WTC11 (cell line): ENCODE measurements at regions not wholly inside any gene's neighbourhood (a gene's known extent, or its start where the extent isn't known, plus 50 kb on each side); places are given as distances from the start of the nearest gene placed in this dataset.

Experiments used
- ATAC-seq: fragments of 200-7000 bp; cut with Tn5 transposase; 2 replicates; pipeline ENCODE4 v1.10.0; 2021; ENCODE audit warnings: mild to moderate bottlenecking, moderate library complexity
- CTCF ChIA-PET: fragments of 300-600 bp; sonication (Branson Sonifier 250); formaldehyde crosslinking; loops from one replicate; lab custom pipeline; 2021; ENCODE audit warnings: antibody characterized with exemption; lab: Charles Lee
- POLR2A ChIA-PET: fragments of 350-600 bp; sonication (Branson Sonifier 250); formaldehyde crosslinking; loops from one replicate; lab custom pipeline; 2021; ENCODE audit warnings: antibody characterized with exemption; lab: Charles Lee
- DNase-seq: peaks from one replicate; pipeline ENCODE4 v3.0.0; 2021; ENCODE audit warnings: low spot score
- H3K27ac Mint-ChIP-seq: 2 replicates; pipeline ENCODE4 v1.8.0; 2021; ENCODE audit warnings: mixed read lengths
- H3K27me3 Mint-ChIP-seq: 2 replicates; pipeline ENCODE4 v1.8.0; 2021; ENCODE audit warnings: low read depth, mild to moderate bottlenecking, moderate library complexity, mixed read lengths
- H3K36me3 Mint-ChIP-seq: 2 replicates; pipeline ENCODE4 v1.8.0; 2021; ENCODE audit warnings: mixed read lengths
- H3K4me1 Mint-ChIP-seq: 2 replicates; pipeline ENCODE4 v1.8.0; 2022; ENCODE audit warnings: mixed read lengths
- H3K4me3 Mint-ChIP-seq: 2 replicates; pipeline ENCODE4 v1.8.0; 2021; ENCODE audit warnings: mild to moderate bottlenecking, moderate library complexity, mixed read lengths
- H3K9me3 Mint-ChIP-seq: 2 replicates; pipeline ENCODE4 v1.8.0; 2021; ENCODE audit warnings: mixed read lengths
- CDX4 ChIP-seq: fragments of 250-450 bp; sonication (Bioruptor Pico); IDR thresholded peaks from 2 replicates; pipeline ENCODE4 v1.9.0; 2021; ENCODE audit warnings: moderate library complexity, mild to moderate bottlenecking, inconsistent platforms, borderline replicate concordance
- E2F4 ChIP-seq: sonication (generic); formaldehyde crosslinking; IDR thresholded peaks from 2 replicates; pipeline ENCODE4 v1.8.1; 2022; ENCODE audit warnings: low read depth, mild to moderate bottlenecking, moderate library complexity, missing genetic modification reagents, borderline replicate concordance
- IRF1 ChIP-seq: sonication (generic); formaldehyde crosslinking; IDR thresholded peaks from 2 replicates; pipeline ENCODE4 v1.8.0; 2023; ENCODE audit warnings: missing genetic modification reagents
- JAZF1 ChIP-seq: fragments of 250-450 bp; sonication (Bioruptor Pico); IDR thresholded peaks from 2 replicates; pipeline ENCODE4 v1.9.0; 2021; ENCODE audit warnings: moderate library complexity, mild to moderate bottlenecking, inconsistent platforms
- JUN ChIP-seq: sonication (generic); formaldehyde crosslinking; IDR thresholded peaks from 2 replicates; pipeline ENCODE4 v1.8.0; 2023; ENCODE audit warnings: mild to moderate bottlenecking, missing genetic modification reagents
- ZNF396 ChIP-seq: fragments of 250-450 bp; sonication (Bioruptor Pico); IDR thresholded peaks from 2 replicates; pipeline ENCODE4 v1.8.0; 2021; ENCODE audit warnings: mild to moderate bottlenecking, moderate library complexity, borderline replicate concordance
- ZNF671 ChIP-seq: fragments of 250-450 bp; sonication (Bioruptor Pico); IDR thresholded peaks from 2 replicates; pipeline ENCODE4 v1.8.0; 2021; ENCODE audit warnings: mild to moderate bottlenecking
- TF ChIP-seq, protein P1 (sequence below): fragments of 250-450 bp; sonication (Bioruptor Pico); IDR thresholded peaks from 2 replicates; pipeline ENCODE4 v1.9.0; 2021; ENCODE audit warnings: mild to moderate bottlenecking, borderline replicate concordance
- TF ChIP-seq, protein P2 (sequence below): sonication (generic); formaldehyde crosslinking; IDR thresholded peaks from 2 replicates; pipeline ENCODE4 v1.8.1; 2022; ENCODE audit warnings: mild to moderate bottlenecking, moderate library complexity, missing genetic modification reagents
- TF ChIP-seq, protein P3 (sequence below): fragments of 250-450 bp; sonication (Bioruptor Pico); IDR thresholded peaks from 2 replicates; pipeline ENCODE4 v2.1.2; 2022; ENCODE audit warnings: mild to moderate bottlenecking, moderate library complexity
- TF ChIP-seq, protein P4 (sequence below): sonication (generic); formaldehyde crosslinking; IDR thresholded peaks from 2 replicates; pipeline ENCODE4 v1.8.1; 2023; ENCODE audit warnings: mild to moderate bottlenecking, moderate library complexity, missing genetic modification reagents

DNA sequence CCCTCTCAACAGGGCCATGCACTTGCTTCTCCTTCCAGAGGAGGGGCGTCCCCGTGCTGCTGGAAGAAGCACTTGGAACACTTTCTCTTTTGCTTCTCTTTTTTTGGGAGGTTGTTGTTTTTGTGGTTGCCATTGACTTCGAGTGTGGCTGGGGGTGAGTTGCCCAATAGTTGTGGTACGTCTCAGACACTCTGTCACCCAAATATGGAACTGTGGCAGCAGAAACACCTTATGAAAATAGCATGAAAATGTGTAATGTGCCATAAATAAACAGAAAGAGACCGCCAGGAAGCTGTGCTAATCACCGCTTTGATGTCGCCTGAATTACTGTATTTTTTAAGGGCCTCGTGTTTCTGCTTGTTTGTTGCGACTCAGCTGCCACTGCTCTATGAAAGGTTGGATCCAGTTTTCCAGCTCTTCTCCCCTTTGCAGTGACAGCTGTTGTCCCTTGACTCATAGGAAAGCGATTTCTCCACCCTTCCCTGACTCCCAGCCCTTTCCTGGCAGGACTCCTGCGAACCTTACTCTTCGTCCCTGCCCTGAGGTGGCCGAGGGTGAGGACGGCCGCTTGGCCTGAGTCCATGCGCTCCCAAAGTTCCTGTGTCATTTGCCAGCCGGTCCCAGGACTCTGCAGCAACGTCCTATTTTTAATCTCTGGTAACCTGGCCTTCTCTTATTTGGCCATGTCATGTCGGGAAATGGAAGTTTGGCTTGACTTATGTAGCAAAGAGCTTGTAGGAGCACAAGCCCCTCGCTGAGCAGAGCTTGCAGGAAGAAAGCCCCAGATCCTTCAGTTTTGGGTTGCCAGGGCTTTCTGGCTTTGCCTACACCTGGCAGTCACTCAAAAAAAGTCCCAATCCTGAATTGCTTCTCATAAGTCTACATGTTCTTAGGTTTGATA is 694.6 kb downstream of the QKI start (continued):
- TF ChIP-seq, protein P1, sequence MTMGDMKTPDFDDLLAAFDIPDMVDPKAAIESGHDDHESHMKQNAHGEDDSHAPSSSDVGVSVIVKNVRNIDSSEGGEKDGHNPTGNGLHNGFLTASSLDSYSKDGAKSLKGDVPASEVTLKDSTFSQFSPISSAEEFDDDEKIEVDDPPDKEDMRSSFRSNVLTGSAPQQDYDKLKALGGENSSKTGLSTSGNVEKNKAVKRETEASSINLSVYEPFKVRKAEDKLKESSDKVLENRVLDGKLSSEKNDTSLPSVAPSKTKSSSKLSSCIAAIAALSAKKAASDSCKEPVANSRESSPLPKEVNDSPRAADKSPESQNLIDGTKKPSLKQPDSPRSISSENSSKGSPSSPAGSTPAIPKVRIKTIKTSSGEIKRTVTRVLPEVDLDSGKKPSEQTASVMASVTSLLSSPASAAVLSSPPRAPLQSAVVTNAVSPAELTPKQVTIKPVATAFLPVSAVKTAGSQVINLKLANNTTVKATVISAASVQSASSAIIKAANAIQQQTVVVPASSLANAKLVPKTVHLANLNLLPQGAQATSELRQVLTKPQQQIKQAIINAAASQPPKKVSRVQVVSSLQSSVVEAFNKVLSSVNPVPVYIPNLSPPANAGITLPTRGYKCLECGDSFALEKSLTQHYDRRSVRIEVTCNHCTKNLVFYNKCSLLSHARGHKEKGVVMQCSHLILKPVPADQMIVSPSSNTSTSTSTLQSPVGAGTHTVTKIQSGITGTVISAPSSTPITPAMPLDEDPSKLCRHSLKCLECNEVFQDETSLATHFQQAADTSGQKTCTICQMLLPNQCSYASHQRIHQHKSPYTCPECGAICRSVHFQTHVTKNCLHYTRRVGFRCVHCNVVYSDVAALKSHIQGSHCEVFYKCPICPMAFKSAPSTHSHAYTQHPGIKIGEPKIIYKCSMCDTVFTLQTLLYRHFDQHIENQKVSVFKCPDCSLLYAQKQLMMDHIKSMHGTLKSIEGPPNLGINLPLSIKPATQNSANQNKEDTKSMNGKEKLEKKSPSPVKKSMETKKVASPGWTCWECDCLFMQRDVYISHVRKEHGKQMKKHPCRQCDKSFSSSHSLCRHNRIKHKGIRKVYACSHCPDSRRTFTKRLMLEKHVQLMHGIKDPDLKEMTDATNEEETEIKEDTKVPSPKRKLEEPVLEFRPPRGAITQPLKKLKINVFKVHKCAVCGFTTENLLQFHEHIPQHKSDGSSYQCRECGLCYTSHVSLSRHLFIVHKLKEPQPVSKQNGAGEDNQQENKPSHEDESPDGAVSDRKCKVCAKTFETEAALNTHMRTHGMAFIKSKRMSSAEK (CRISPR knock-in tag), result no peak
- no peak for TF ChIP-seq ZNF671 (CRISPR knock-in tag)

DNA sequence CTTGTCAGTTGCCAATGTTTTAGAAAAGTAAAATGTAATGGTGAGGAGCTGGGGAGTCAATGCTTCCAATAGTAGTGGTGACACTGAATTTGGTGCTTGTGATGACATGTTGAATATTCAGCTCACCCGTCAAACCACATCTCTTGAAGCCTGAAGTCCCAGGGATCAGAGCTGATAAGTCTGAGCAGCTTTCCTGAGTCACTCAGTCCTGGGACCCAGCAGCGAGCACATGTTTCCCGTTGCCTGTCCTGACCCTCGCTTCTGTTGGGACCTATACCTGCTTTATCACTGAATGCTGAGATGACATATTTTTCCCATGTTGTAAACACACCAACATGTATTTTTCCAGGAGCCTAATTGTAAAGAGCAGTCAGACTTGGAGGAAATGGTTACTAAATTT is 693.6 kb downstream of the QKI start:
- no peak overlapping the region for H3K27ac Mint-ChIP-seq

More for the DNA sequence above, 693.6 kb downstream of the QKI start:
- Mint-ChIP-seq H3K27me3 (no peaks in the 10 kb centered on the region), H3K4me3 (no peak overlapping the region), H3K4me1 (peaks cover 11% of the 10 kb centered on the region), H3K36me3 (no peaks in the 10 kb centered on the region; the same call in 1 of the 2 replicates), H3K9me3 (peaks cover 10% of the 10 kb centered on the region)
- DNase-seq, result no peak
- TF ChIP-seq JUN (CRISPR knock-in tag) (no peak), ZNF396 (no peak), JAZF1 (CRISPR knock-in tag) (no peak), E2F4 (CRISPR knock-in tag) (no peak), IRF1 (CRISPR knock-in tag) (no peak), CDX4 (CRISPR knock-in tag) (no peak)
- TF ChIP-seq, protein P2, sequence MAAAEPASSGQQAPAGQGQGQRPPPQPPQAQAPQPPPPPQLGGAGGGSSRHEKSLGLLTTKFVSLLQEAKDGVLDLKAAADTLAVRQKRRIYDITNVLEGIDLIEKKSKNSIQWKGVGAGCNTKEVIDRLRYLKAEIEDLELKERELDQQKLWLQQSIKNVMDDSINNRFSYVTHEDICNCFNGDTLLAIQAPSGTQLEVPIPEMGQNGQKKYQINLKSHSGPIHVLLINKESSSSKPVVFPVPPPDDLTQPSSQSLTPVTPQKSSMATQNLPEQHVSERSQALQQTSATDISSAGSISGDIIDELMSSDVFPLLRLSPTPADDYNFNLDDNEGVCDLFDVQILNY (CRISPR knock-in tag), result no peak
- TF ChIP-seq, protein P3, sequence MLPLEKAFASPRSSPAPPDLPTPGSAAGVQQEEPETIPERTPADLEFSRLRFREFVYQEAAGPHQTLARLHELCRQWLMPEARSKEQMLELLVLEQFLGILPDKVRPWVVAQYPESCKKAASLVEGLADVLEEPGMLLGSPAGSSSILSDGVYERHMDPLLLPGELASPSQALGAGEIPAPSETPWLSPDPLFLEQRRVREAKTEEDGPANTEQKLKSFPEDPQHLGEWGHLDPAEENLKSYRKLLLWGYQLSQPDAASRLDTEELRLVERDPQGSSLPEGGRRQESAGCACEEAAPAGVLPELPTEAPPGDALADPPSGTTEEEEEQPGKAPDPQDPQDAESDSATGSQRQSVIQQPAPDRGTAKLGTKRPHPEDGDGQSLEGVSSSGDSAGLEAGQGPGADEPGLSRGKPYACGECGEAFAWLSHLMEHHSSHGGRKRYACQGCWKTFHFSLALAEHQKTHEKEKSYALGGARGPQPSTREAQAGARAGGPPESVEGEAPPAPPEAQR, result no peak
- TF ChIP-seq, protein P4, sequence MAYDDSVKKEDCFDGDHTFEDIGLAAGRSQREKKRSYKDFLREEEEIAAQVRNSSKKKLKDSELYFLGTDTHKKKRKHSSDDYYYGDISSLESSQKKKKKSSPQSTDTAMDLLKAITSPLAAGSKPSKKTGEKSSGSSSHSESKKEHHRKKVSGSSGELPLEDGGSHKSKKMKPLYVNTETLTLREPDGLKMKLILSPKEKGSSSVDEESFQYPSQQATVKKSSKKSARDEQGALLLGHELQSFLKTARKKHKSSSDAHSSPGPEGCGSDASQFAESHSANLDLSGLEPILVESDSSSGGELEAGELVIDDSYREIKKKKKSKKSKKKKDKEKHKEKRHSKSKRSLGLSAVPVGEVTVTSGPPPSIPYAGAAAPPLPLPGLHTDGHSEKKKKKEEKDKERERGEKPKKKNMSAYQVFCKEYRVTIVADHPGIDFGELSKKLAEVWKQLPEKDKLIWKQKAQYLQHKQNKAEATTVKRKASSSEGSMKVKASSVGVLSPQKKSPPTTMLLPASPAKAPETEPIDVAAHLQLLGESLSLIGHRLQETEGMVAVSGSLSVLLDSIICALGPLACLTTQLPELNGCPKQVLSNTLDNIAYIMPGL, result no peak
- ChIA-PET CTCF (interaction anchor here (1.4 kb wide), 1 partner anchor 553 kb away, joined by 3 read pairs; no protein-coding TSS in a partner anchor), POLR2A (interaction anchor here (0.6 kb wide), 1 partner anchor 148 kb away, joined by 4 read pairs; no protein-coding TSS in a partner anchor)
- no peak for ATAC-seq
